ENCODE measurements at regions not wholly inside any gene's neighbourhood (a gene's known extent, or its start where the extent isn't known, plus 50 kb on each side); places are given as distances from the start of the nearest gene placed in this dataset.

GRCh38 chr3:127106053-127106452, 86.9 kb upstream of the PRR23E start:
- intact Hi-C loops (cut with DNase I): no loop called here
- DNase-seq: no peak
- H3K27me3 ChIP-seq (ENCODE audit: control insufficient read depth, insufficient read depth, low read length): no peaks in the 10 kb centered on the region

DNA sequence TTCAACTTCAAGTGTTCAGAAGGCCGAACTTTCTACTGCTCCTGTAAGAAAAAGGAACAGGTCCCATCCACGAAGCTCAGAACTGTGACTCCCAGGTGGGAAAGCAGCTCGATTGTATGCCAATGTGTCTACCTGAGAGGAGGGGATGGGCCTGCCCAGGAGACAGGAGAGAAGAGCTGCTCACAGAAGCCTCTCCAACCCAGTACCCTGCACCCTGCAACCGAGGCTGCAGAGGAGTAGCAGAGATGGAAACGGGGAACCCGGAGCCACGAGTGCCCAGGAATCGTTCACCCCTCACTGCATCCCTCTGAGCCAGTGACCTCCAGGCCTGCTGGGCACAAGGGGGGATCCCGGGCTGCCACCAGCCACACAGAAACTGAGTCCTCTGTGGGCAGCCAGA, 86.5 kb upstream of the PRR23E start:
- no peaks in the 10 kb centered on the region for H3K9me3 ChIP-seq (ENCODE audit: control insufficient read depth in 2 of 3, insufficient read depth in 1 of 3, low read length in 3 of 3)
- H3K4me3 ChIP-seq (ENCODE audit: low read length in 3 of 3): no peak overlapping the region
- no peak overlapping the region for H3K9ac ChIP-seq (ENCODE audit: low read length in 3 of 3)
- peak in 1 of 5 donors; percentile 3 for DNase-seq
- no peak for FAIRE-seq
- no peak overlapping the region for H3K27ac ChIP-seq (ENCODE audit: low read depth in 2 of 2, low read length in 2 of 2)
- no peaks in the 10 kb centered on the region for H3K4me1 ChIP-seq (ENCODE audit: control insufficient read depth in 2 of 3, insufficient read depth in 2 of 3, low read depth in 1 of 3, low read length in 3 of 3)
- TF ChIP-seq, protein P1, sequence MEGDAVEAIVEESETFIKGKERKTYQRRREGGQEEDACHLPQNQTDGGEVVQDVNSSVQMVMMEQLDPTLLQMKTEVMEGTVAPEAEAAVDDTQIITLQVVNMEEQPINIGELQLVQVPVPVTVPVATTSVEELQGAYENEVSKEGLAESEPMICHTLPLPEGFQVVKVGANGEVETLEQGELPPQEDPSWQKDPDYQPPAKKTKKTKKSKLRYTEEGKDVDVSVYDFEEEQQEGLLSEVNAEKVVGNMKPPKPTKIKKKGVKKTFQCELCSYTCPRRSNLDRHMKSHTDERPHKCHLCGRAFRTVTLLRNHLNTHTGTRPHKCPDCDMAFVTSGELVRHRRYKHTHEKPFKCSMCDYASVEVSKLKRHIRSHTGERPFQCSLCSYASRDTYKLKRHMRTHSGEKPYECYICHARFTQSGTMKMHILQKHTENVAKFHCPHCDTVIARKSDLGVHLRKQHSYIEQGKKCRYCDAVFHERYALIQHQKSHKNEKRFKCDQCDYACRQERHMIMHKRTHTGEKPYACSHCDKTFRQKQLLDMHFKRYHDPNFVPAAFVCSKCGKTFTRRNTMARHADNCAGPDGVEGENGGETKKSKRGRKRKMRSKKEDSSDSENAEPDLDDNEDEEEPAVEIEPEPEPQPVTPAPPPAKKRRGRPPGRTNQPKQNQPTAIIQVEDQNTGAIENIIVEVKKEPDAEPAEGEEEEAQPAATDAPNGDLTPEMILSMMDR (IDR thresholded peaks at IDR 0.05; ENCODE audit: borderline replicate concordance, extremely low read depth, insufficient read depth): no peak
- H3K36me3 ChIP-seq (ENCODE audit: control insufficient read depth in 2 of 3, insufficient read depth in 3 of 3, low read length in 3 of 3): no peaks in the 10 kb centered on the region
- H3K27me3 ChIP-seq (ENCODE audit: control insufficient read depth, insufficient read depth, low read length): no peaks in the 10 kb centered on the region
- intact Hi-C loops (cut with DNase I): no loop called here

More at GRCh38 chr3:127106053-127106452, 86.9 kb upstream of the PRR23E start:
- H3K4me1 ChIP-seq (ENCODE audit: control insufficient read depth in 2 of 3, insufficient read depth in 2 of 3, low read depth in 1 of 3, low read length in 3 of 3): no peaks in the 10 kb centered on the region
- no peak overlapping the region for H3K4me3 ChIP-seq (ENCODE audit: low read length in 3 of 3)
- H3K36me3 ChIP-seq (ENCODE audit: control insufficient read depth in 2 of 3, insufficient read depth in 3 of 3, low read length in 3 of 3): no peaks in the 10 kb centered on the region
- TF ChIP-seq, protein P1 (IDR thresholded peaks at IDR 0.05; ENCODE audit: borderline replicate concordance, extremely low read depth, insufficient read depth): no peak
- FAIRE-seq: no peak
- H3K9me3 ChIP-seq (ENCODE audit: control insufficient read depth in 2 of 3, insufficient read depth in 1 of 3, low read length in 3 of 3): no peaks in the 10 kb centered on the region
- H3K27ac ChIP-seq (ENCODE audit: low read depth in 2 of 2, low read length in 2 of 2): no peak overlapping the region
- no peak overlapping the region for H3K9ac ChIP-seq (ENCODE audit: low read length in 3 of 3)

GRCh38 chr3:127107002-127107401, 85.9 kb upstream of the PRR23E start:
- Histone ChIP-seq H3K36me3 (ENCODE audit: control insufficient read depth in 2 of 3, insufficient read depth in 3 of 3, low read length in 3 of 3) (no peaks in the 10 kb centered on the region), H3K4me1 (ENCODE audit: control insufficient read depth in 2 of 3, insufficient read depth in 2 of 3, low read depth in 1 of 3, low read length in 3 of 3) (no peaks in the 10 kb centered on the region), H3K9ac (ENCODE audit: low read length in 3 of 3) (no peak overlapping the region), H3K27ac (ENCODE audit: low read depth in 2 of 2, low read length in 2 of 2) (no peak overlapping the region), H3K4me3 (ENCODE audit: low read length in 3 of 3) (no peak overlapping the region), H3K9me3 (ENCODE audit: control insufficient read depth in 2 of 3, insufficient read depth in 1 of 3, low read length in 3 of 3) (peaks cover 0 to 4% (median 0%) of the 10 kb centered on the region in 3 donors), H3K27me3 (ENCODE audit: control insufficient read depth, insufficient read depth, low read length) (no peaks in the 10 kb centered on the region)
- FAIRE-seq (no peak), DNase-seq (peak in 1 of 5 donors; percentile 5)
- intact Hi-C loops (cut with DNase I): no loop called here
- TF ChIP-seq, protein P1 (IDR thresholded peaks at IDR 0.05; ENCODE audit: borderline replicate concordance, extremely low read depth, insufficient read depth): no peak

All from kidney (tissue), 13 donors.